HUES6 (cell line): ENCODE measurements at regions not wholly inside any gene's neighbourhood (a gene's known extent, or its start where the extent isn't known, plus 50 kb on each side); places are given as distances from the start of the nearest gene placed in this dataset.
"Not testable (repeated sequence)": the region's sequence is repeated elsewhere in the genome, so short reads cannot be mapped to it uniquely, and the experiment has no call there.

Experiments
- H3K27ac ChIP-seq: 2 replicates; pipeline ENCODE4 v1.7.0; 2013; ENCODE audit warnings: low read depth, mild to moderate bottlenecking, low read length, inconsistent platforms
- H3K27me3 ChIP-seq: 2 replicates; pipeline ENCODE4 v1.6.1; 2013; ENCODE audit warnings: low read length; ENCODE audit not compliant: control insufficient read depth, insufficient read depth
- H3K36me3 ChIP-seq: 2 replicates; pipeline ENCODE4 v1.6.1; 2013; ENCODE audit warnings: low read length; ENCODE audit not compliant: control insufficient read depth, insufficient read depth
- H3K4me1 ChIP-seq: 2 replicates; pipeline ENCODE4 v1.6.1; 2013; ENCODE audit warnings: low read length; ENCODE audit not compliant: control insufficient read depth, insufficient read depth
- H3K4me3 ChIP-seq: 2 replicates; pipeline ENCODE4 v1.5.1; 2013; ENCODE audit warnings: low read depth, low read length
- H3K9ac ChIP-seq: one replicate; pipeline ENCODE4 v1.6.1; 2013; ENCODE audit warnings: mild to moderate bottlenecking, low read length
- H3K9me3 ChIP-seq: 2 replicates; pipeline ENCODE4 v1.6.1; 2013; ENCODE audit warnings: low read depth, low read length; ENCODE audit not compliant: control insufficient read depth, insufficient read depth

- Histone ChIP-seq H3K9ac (no peak overlapping the region), H3K27ac (no peak overlapping the region), H3K9me3 (no peaks in the 10 kb centered on the region), H3K4me1 (peaks cover 3% of the 10 kb centered on the region), H3K27me3 (no peaks in the 10 kb centered on the region), H3K36me3 (no peaks in the 10 kb centered on the region), H3K4me3 (no peak overlapping the region)
These were observed 235.1 kb downstream of the USP46 start for GRCh38 chr4:52423967-52424366.

DNA sequence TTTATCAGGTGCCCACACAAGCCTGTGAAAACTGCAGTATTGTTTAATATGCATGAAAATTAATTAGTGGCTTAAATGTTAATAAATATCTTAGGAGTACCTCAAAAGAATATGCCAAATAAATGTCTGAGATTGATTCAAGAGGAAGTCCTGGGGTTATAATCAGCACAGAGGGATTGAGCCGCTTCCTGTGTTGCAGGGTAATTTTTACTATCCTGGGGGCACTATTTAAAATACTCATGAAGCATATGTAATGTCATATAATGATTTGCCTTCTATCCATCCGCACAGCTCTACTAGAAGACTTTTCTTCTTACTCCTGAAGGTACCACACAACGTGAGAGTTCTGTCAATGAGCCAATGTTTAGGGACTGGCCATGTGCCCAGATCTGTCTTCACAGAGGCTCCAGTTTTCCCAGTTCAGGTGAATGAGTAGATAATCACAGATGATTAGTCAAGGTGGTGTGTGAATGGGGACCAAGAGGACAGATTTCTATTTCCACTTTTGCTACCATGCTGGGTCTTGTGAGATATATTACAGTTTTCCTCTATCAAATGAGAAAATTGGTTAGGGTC, 233.3 kb downstream of the USP46 start:
- Histone ChIP-seq H3K36me3 (no peaks in the 10 kb centered on the region), H3K9ac (no peak overlapping the region), H3K27ac (no peak overlapping the region)

DNA sequence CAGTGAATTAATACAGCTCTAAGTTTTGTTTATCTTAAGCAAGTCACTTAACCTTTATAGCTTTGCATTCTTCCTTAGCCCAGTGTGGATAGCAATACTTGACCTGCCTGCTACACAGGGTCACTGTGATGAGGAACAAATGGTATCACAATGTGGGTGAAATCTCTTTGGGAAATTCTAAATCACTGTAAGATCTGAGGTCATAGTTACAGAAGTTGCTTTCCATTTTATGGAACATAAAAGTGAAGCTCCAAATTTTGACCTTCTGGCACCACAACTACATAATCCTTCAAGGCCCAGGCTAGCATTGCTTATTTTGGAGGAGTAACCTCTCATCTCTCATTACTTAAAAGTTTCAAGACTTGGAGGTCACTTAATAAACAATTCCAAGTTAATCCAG, 227.7 kb downstream of the USP46 start:
- Histone ChIP-seq H3K4me1 (no peaks in the 10 kb centered on the region), H3K27ac (no peak overlapping the region), H3K9me3 (no peaks in the 10 kb centered on the region), H3K36me3 (no peaks in the 10 kb centered on the region), H3K27me3 (no peaks in the 10 kb centered on the region), H3K9ac (no peak overlapping the region), H3K4me3 (no peak overlapping the region)

More for the DNA sequence above, 233.3 kb downstream of the USP46 start:
- Histone ChIP-seq H3K4me3 (no peak overlapping the region), H3K4me1 (peaks cover 3% of the 10 kb centered on the region), H3K9me3 (no peaks in the 10 kb centered on the region), H3K27me3 (no peaks in the 10 kb centered on the region)

DNA sequence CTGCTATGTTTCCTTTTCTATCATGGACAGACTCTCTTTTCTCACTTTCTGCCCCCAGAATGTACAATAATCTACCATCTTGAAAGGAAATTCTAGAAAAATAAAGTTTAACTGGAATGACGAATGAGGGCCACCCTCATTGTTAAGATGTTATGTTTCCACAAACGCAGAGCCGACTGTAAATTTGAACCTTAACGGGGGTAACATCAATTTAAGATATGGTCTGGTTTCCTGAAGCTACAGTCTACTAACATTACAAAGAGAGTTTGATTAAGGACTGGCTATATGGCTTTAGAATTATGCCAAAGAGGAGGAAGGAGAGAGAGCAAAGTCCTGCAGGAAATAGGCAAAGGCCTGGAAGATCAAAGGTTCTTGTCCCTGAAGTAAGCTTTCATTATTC, 227.2 kb downstream of the USP46 start:
- Histone ChIP-seq H3K9me3 (no peaks in the 10 kb centered on the region), H3K4me3 (no peak overlapping the region), H3K9ac (no peak overlapping the region), H3K27ac (no peak overlapping the region), H3K4me1 (no peaks in the 10 kb centered on the region), H3K27me3 (no peaks in the 10 kb centered on the region), H3K36me3 (no peaks in the 10 kb centered on the region)

DNA sequence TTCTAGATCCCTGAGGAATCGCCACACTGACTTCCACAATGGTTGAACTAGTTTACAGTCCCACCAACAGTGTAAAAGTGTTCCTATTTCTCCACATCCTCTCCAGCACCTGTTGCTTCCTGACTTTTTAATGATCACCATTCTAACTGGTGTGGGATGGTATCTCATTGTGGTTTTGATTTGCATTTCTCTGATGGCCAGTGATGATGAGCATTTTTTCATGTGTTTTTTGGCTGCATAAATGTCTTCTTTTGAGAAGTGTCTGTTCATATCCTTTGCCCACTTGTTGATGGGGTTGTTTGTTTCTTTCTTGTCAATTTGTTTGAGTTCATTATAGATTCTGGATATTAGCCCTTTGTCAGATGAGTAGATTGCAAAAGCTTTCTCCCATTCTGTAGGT, 216.6 kb downstream of the USP46 start:
- H3K36me3 ChIP-seq, H3K27me3 ChIP-seq, H3K4me3 ChIP-seq, H3K27ac ChIP-seq, H3K4me1 ChIP-seq, H3K9me3 ChIP-seq, H3K9ac ChIP-seq: not testable (repeated sequence)

DNA sequence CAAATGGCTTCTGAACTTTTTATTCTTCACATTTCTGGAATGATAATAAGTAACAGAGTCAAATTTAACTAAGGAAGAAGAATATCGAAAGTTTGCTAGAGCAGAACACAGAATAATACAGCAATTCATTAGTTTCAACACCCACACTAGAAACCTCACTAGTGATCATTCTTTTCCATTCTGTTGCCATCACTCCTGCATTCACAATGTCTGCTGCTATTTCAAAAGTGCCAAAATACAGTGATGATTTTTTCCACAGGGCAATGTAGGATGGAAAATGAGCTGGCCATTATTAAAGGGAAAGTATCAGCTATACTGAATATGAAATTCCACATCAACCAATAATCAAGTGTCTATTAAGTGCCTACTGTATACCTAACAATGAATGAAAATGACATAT, 186.7 kb downstream of the USP46 start:
- Histone ChIP-seq H3K4me1 (no peaks in the 10 kb centered on the region), H3K4me3 (no peak overlapping the region), H3K27me3 (no peaks in the 10 kb centered on the region), H3K27ac (no peak overlapping the region), H3K9me3 (no peaks in the 10 kb centered on the region), H3K9ac (no peak overlapping the region), H3K36me3 (no peaks in the 10 kb centered on the region)

DNA sequence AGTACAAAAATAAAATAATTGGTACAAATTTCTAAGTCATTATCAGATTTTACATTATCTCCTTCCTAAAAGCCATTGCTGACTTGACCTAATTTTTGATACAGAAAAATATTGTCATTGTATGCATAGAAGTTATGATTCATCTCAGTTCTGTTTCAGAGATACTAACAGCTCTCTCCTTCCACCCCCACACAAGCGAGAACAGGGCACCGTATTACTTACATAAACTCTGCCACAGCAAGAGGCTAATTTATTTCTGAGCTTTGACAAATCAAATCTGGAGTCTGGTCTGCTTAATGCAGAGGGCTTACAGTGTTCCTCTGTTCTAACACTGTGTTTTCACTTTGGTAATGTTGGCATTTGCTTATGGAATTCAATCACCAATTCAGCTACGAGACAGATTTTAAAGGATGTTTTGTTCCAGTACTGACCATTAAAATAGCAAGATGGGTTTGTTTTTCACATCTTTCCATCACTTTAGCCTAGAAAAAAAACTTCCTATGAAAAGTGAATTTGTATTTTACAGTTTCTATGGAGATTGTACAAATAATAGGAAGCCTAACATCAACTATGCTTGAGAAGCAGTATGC, 181.8 kb downstream of the USP46 start:
- H3K9me3 ChIP-seq = no peaks in the 10 kb centered on the region
- H3K4me3 ChIP-seq = no peak overlapping the region
- no peaks in the 10 kb centered on the region for H3K36me3 ChIP-seq
- H3K27me3 ChIP-seq = no peaks in the 10 kb centered on the region
- no peak overlapping the region for H3K27ac ChIP-seq
- no peak overlapping the region for H3K9ac ChIP-seq
- no peaks in the 10 kb centered on the region for H3K4me1 ChIP-seq

GRCh38 chr4:52483186-52483890, 175.8 kb downstream of the USP46 start:
- Histone ChIP-seq H3K9ac (no peak overlapping the region), H3K36me3 (no peaks in the 10 kb centered on the region), H3K9me3 (no peaks in the 10 kb centered on the region), H3K27ac (no peak overlapping the region), H3K27me3 (no peaks in the 10 kb centered on the region), H3K4me3 (no peak overlapping the region), H3K4me1 (no peaks in the 10 kb centered on the region)

- H3K9ac ChIP-seq = no peak overlapping the region
These were observed 151.3 kb downstream of the USP46 start for GRCh38 chr4:52507774-52508173.

GRCh38 chr4:52510939-52511565, 148.0 kb downstream of the USP46 start:
- H3K36me3 ChIP-seq = no peaks in the 10 kb centered on the region
- H3K27me3 ChIP-seq = no peaks in the 10 kb centered on the region
- 0 out of 2 replicates have a peak, but pooled peaks cover 2% of the 10 kb centered on the region for H3K9me3 ChIP-seq
- H3K9ac ChIP-seq = no peak overlapping the region
- no peak overlapping the region for H3K4me3 ChIP-seq
- no peaks in the 10 kb centered on the region for H3K4me1 ChIP-seq
- no peak overlapping the region for H3K27ac ChIP-seq

More at GRCh38 chr4:52507774-52508173, 151.3 kb downstream of the USP46 start:
- Histone ChIP-seq H3K4me1 (no peaks in the 10 kb centered on the region), H3K36me3 (no peaks in the 10 kb centered on the region), H3K27ac (no peak overlapping the region), H3K9me3 (no peaks in the 10 kb centered on the region), H3K27me3 (no peaks in the 10 kb centered on the region), H3K4me3 (no peak overlapping the region)

DNA sequence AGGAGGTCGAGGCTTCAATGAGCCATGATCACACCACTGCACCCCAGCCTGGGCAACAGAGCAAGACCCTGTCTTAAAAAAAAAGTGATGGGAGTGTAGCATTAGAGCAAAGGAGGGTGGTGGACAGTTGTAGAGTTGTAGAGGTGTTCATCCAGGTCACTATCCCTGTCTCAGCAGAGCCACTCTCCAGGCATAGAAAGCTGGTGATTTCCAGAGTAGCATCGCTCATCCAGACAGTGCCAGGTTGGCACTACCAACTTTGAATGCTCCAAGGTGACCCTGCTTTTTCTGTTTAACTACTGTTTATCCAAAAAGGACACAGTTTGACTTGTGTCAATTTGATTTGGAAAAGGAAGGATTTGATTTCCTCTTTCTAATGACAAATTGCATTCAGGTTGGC, 147.3 kb downstream of the USP46 start:
- H3K4me3 ChIP-seq = no peak overlapping the region
- H3K9me3 ChIP-seq = 0 out of 2 replicates have a peak, but pooled peaks cover 2% of the 10 kb centered on the region
- no peaks in the 10 kb centered on the region for H3K4me1 ChIP-seq
- no peaks in the 10 kb centered on the region for H3K36me3 ChIP-seq
- no peaks in the 10 kb centered on the region for H3K27me3 ChIP-seq
- H3K27ac ChIP-seq = no peak overlapping the region
- H3K9ac ChIP-seq = no peak overlapping the region
